Lung (tissue), 11 donors: ENCODE measurements at regions not wholly inside any gene's neighbourhood (a gene's known extent, or its start where the extent isn't known, plus 50 kb on each side); places are given as distances from the start of the nearest gene placed in this dataset.

Experiments used
- ATAC-seq: fragments of 200-7000 bp; cut with Tn5 transposase; one replicate; pipeline ENCODE4 v1.9.1; 2020; ENCODE audit warnings: moderate number of reproducible peaks; ENCODE audit not compliant: insufficient read depth, low FRiP score
- DNase-seq, 3 donors: peaks; one replicate each; pipeline ENCODE4 v3.0.0-alpha.2; 2013 to 2017
- H3K27ac ChIP-seq, 2 donors: one replicate each; pipeline ENCODE4 v1.5.1; 2013; ENCODE audit warnings: mild to moderate bottlenecking in 2 of 2, moderate library complexity in 2 of 2, control low read depth in 1 of 2, inconsistent platforms in 1 of 2, low read depth in 1 of 2, low read length in 1 of 2
- H3K27me3 ChIP-seq, 3 donors: one replicate each; pipeline ENCODE4 v1.5.1; 2013; ENCODE audit warnings: low read length in 2 of 3; ENCODE audit not compliant: control insufficient read depth in 3 of 3, insufficient read depth in 3 of 3
- H3K36me3 ChIP-seq, 4 donors: one replicate each; pipeline ENCODE4 v1.5.1; 2013; ENCODE audit warnings: low read length in 4 of 4, mild to moderate bottlenecking in 1 of 4, moderate library complexity in 1 of 4; ENCODE audit not compliant: control insufficient read depth in 4 of 4, insufficient read depth in 4 of 4
- H3K4me1 ChIP-seq, 5 donors: one replicate each; pipeline ENCODE4 v1.5.1; 2013; ENCODE audit warnings: low read length in 5 of 5, mild to moderate bottlenecking in 2 of 5, moderate library complexity in 1 of 5; ENCODE audit not compliant: control insufficient read depth in 5 of 5, insufficient read depth in 5 of 5
- H3K4me3 ChIP-seq: one replicate; pipeline ENCODE4 v1.5.1; 2013; ENCODE audit warnings: mild to moderate bottlenecking, control low read depth, moderate library complexity
- H3K9ac ChIP-seq, 2 donors: one replicate each; pipeline ENCODE4 v1.5.1; 2013; ENCODE audit warnings: low read length in 2 of 2, control low read depth in 1 of 2; ENCODE audit not compliant: insufficient read depth in 1 of 2
- H3K9me3 ChIP-seq, 4 donors: one replicate each; pipeline ENCODE4 v1.5.1; 2013; ENCODE audit warnings: low read length in 3 of 4, mild to moderate bottlenecking in 1 of 4, moderate library complexity in 1 of 4; ENCODE audit not compliant: control insufficient read depth in 4 of 4, insufficient read depth in 3 of 4
- CTCF ChIP-seq: IDR thresholded peaks from 2 replicates; pipeline ENCODE4 v1.5.1; 2012; ENCODE audit warnings: mild to moderate bottlenecking; ENCODE audit errors: control extremely low read depth, extremely low read depth
- WGBS, 2 donors: extraction: QIAGEN DNeasy Blood & Tissue Kit; methylation state at CpG; one replicate each; pipeline ENCODE4 v1.1.7; 2013; 5-methylcytosine and 5-hydroxymethylcytosine counted together
- donor health status: control.
- donor health status: control.
- donor health status: Bipolar disorder and iron deficiency.
- donor health status: healthy.
- donor health status: DM: yes; HTN: yes; CAD: no.

- no peak overlapping the region for H3K27ac ChIP-seq
- no peaks in the 10 kb centered on the region for H3K36me3 ChIP-seq
- no peak overlapping the region for H3K4me3 ChIP-seq
- no peaks in the 10 kb centered on the region for H3K27me3 ChIP-seq
- WGBS, 2 donors, result 78 to 88% methylated on average over 1 of the region's 1 CpG
- no peak for ATAC-seq
- no peak for DNase-seq
- no peak overlapping the region for H3K9ac ChIP-seq
- no peaks in the 10 kb centered on the region for H3K4me1 ChIP-seq
- TF ChIP-seq CTCF, result no peak
- H3K9me3 ChIP-seq, result peaks cover 0 to 6% (median 1%) of the 10 kb centered on the region in 4 donors
Observed at GRCh38 chr4:60948008-60948407, 252.1 kb upstream of the ADGRL3 start.

GRCh38 chr4:60952921-60953320 lies 247.2 kb upstream of the ADGRL3 start:
- Histone ChIP-seq H3K9ac (no peak overlapping the region), H3K36me3 (no peaks in the 10 kb centered on the region), H3K9me3 (peaks cover 0 to 4% (median 0%) of the 10 kb centered on the region in 4 donors), H3K27ac (no peak overlapping the region), H3K4me1 (no peaks in the 10 kb centered on the region), H3K27me3 (no peaks in the 10 kb centered on the region), H3K4me3 (no peak overlapping the region)
- no peak for TF ChIP-seq CTCF
- 82% methylated on average over 2 of the region's 2 CpGs for WGBS, 2 donors
- ATAC-seq (no peak), DNase-seq (no peak)

GRCh38 chr4:60953826-60954225 lies 246.3 kb upstream of the ADGRL3 start:
- Histone ChIP-seq H3K9me3 (peaks cover 0 to 4% (median 0%) of the 10 kb centered on the region in 4 donors), H3K4me1 (no peaks in the 10 kb centered on the region), H3K27me3 (no peaks in the 10 kb centered on the region), H3K27ac (no peak overlapping the region), H3K36me3 (no peaks in the 10 kb centered on the region), H3K4me3 (no peak overlapping the region), H3K9ac (no peak overlapping the region)
- TF ChIP-seq CTCF, result no peak
- DNase-seq, result no peak
- 73 to 79% methylated on average over 4 of the region's 4 CpGs for WGBS, 2 donors
- no peak for ATAC-seq

GRCh38 chr4:60962286-60962685 lies 237.8 kb upstream of the ADGRL3 start:
- no peaks in the 10 kb centered on the region for H3K9me3 ChIP-seq
- no peak for TF ChIP-seq CTCF
- no peaks in the 10 kb centered on the region for H3K4me1 ChIP-seq
- no peaks in the 10 kb centered on the region for H3K36me3 ChIP-seq
- DNase-seq, result no peak
- no peak overlapping the region for H3K4me3 ChIP-seq
- H3K27me3 ChIP-seq, result no peaks in the 10 kb centered on the region
- no peak overlapping the region for H3K27ac ChIP-seq
- 87 to 93% methylated on average over 5 of the region's 5 CpGs for WGBS, 2 donors
- no peak for ATAC-seq
- H3K9ac ChIP-seq, result no peak overlapping the region
